Astrocyte of the cerebellum (primary cell): ENCODE measurements at regions not wholly inside any gene's neighbourhood (a gene's known extent, or its start where the extent isn't known, plus 50 kb on each side); places are given as distances from the start of the nearest gene placed in this dataset.

Experiments used
- DNase-seq: peaks from one replicate; pipeline ENCODE4 v3.0.0-alpha.2; 2011; ENCODE audit warnings: low read depth
- H3K4me3 ChIP-seq: 2 replicates; pipeline ENCODE4 v1.5.1; 2011; ENCODE audit warnings: mild to moderate bottlenecking, low read depth, low read length, moderate library complexity
- CTCF ChIP-seq: IDR thresholded peaks from 2 replicates; pipeline ENCODE4 v1.5.1; 2012; ENCODE audit warnings: low read length, low read depth, moderate library complexity, mild to moderate bottlenecking; ENCODE audit errors: missing control alignments
- in situ Hi-C: cut with HindIII; loops from 2 replicates; pipeline ENCODE4 v1.10.0; 2017; ENCODE audit warnings: low sequenced_read_pairs

- no peak overlapping the region for H3K4me3 ChIP-seq
- no peak for TF ChIP-seq CTCF
- in situ Hi-C loops: no loop called here
- no peak for DNase-seq
Measured at GRCh38 chr18:37986665-37987064, 421.1 kb upstream of the CELF4 start.

- DNase-seq: no peak
- in situ Hi-C loops: no loop called here
- no peak for TF ChIP-seq CTCF
- no peak overlapping the region for H3K4me3 ChIP-seq
Measured at GRCh38 chr18:37985126-37985525, 419.5 kb upstream of the CELF4 start.

GRCh38 chr18:37980556-37980955 lies 415.0 kb upstream of the CELF4 start:
- TF ChIP-seq CTCF: no peak
- no peak overlapping the region for H3K4me3 ChIP-seq
- in situ Hi-C loops: no loop called here
- DNase-seq: no peak

- TF ChIP-seq CTCF: no peak
Measured at GRCh38 chr18:37975446-37975845, 409.8 kb upstream of the CELF4 start.

GRCh38 chr18:37967261-37967660 lies 401.7 kb upstream of the CELF4 start:
- DNase-seq: no peak
- in situ Hi-C loops: loop anchor here (5.0 kb wide), 1 partner anchor 40 kb away; no protein-coding TSS in a partner anchor
- TF ChIP-seq CTCF: no peak
- H3K4me3 ChIP-seq: no peak overlapping the region

More at GRCh38 chr18:37975446-37975845, 409.8 kb upstream of the CELF4 start:
- DNase-seq: no peak
- in situ Hi-C loops: no loop called here
- no peak overlapping the region for H3K4me3 ChIP-seq

GRCh38 chr18:37965572-37965970 lies 400.0 kb upstream of the CELF4 start:
- in situ Hi-C loops: loop anchor here (5.0 kb wide), 1 partner anchor 42 kb away; no protein-coding TSS in a partner anchor
- TF ChIP-seq CTCF: no peak
- H3K4me3 ChIP-seq: no peak overlapping the region
- no peak for DNase-seq
